ENCODE measurements at regions not wholly inside any gene's neighbourhood (a gene's known extent, or its start where the extent isn't known, plus 50 kb on each side); places are given as distances from the start of the nearest gene placed in this dataset.
"Not testable (repeated sequence)": the region's sequence is repeated elsewhere in the genome, so short reads cannot be mapped to it uniquely, and the experiment has no call there.

- not testable (repeated sequence) for H3K27me3 ChIP-seq (ENCODE audit: control insufficient read depth, insufficient read depth, low read length); H3K4me3 ChIP-seq (ENCODE audit: low read depth, low read length); H3K27ac ChIP-seq (ENCODE audit: low read depth, low read length); H3K9ac ChIP-seq (ENCODE audit: low read depth, low read length); H3K9me3 ChIP-seq (ENCODE audit: control insufficient read depth, insufficient read depth, low read length); H3K4me1 ChIP-seq (ENCODE audit: control insufficient read depth, insufficient read depth, low read length); H3K36me3 ChIP-seq (ENCODE audit: control insufficient read depth, insufficient read depth, low read length)
Measured at GRCh38 chr9:41754822-41755221, 374.4 kb downstream of the CNTNAP3B start.

DNA sequence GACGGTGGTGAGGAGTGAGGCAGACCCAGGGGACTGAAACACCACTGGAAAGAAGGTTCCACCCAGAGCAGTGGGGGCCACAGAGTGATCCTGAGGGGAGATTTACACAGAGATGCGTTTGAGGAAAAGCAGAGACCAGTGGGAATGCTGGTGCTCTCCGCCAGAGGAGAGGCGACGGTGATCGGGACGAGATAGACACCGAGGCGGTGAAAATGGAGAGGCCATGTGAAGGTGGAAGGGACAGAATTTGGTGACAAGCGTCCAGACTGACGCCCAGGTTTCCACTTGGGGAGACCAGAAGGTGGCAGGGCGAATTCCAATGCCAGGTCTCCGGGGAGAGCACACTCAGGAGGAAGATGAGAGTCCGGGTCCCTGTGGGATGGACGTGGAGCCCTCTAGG, 374.8 kb downstream of the CNTNAP3B start:
- not testable (repeated sequence) for H3K27ac ChIP-seq (ENCODE audit: low read depth, low read length); H3K4me1 ChIP-seq (ENCODE audit: control insufficient read depth, insufficient read depth, low read length); H3K36me3 ChIP-seq (ENCODE audit: control insufficient read depth, insufficient read depth, low read length); H3K4me3 ChIP-seq (ENCODE audit: low read depth, low read length); H3K27me3 ChIP-seq (ENCODE audit: control insufficient read depth, insufficient read depth, low read length); H3K9me3 ChIP-seq (ENCODE audit: control insufficient read depth, insufficient read depth, low read length); H3K9ac ChIP-seq (ENCODE audit: low read depth, low read length)

GRCh38 chr9:41741897-41742296, 387.3 kb downstream of the CNTNAP3B start:
- not testable (repeated sequence) for H3K9ac ChIP-seq (ENCODE audit: low read depth, low read length); H3K36me3 ChIP-seq (ENCODE audit: control insufficient read depth, insufficient read depth, low read length); H3K4me3 ChIP-seq (ENCODE audit: low read depth, low read length); H3K9me3 ChIP-seq (ENCODE audit: control insufficient read depth, insufficient read depth, low read length); H3K27ac ChIP-seq (ENCODE audit: low read depth, low read length); H3K4me1 ChIP-seq (ENCODE audit: control insufficient read depth, insufficient read depth, low read length); H3K27me3 ChIP-seq (ENCODE audit: control insufficient read depth, insufficient read depth, low read length)

- not testable (repeated sequence) for H3K9ac ChIP-seq (ENCODE audit: low read depth, low read length); H3K36me3 ChIP-seq (ENCODE audit: control insufficient read depth, insufficient read depth, low read length); H3K27me3 ChIP-seq (ENCODE audit: control insufficient read depth, insufficient read depth, low read length); H3K9me3 ChIP-seq (ENCODE audit: control insufficient read depth, insufficient read depth, low read length); H3K4me1 ChIP-seq (ENCODE audit: control insufficient read depth, insufficient read depth, low read length); H3K27ac ChIP-seq (ENCODE audit: low read depth, low read length); H3K4me3 ChIP-seq (ENCODE audit: low read depth, low read length)
Measured at GRCh38 chr9:41741173-41741572, 388.1 kb downstream of the CNTNAP3B start.

DNA sequence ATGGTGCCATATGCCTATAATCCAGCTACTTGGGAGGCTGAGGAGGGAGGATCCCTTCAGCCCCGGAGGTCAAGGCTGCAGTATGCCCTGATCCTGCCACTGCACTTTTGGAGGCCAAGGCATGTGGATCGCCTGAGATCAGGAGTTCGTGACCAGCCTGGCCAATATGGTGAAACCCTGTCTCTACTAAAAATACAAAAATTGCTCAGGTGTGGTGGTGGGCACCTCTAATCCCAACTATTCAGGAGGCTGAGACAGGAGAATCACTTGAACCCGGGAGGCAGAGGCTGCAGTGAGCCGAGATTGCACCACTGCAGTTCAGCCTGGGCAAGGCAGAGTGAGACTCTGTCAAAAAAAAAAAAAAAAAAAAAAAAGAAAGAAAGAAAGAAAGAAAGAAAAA, 390.5 kb downstream of the CNTNAP3B start:
- not testable (repeated sequence) for H3K27ac ChIP-seq (ENCODE audit: low read depth, low read length); H3K4me1 ChIP-seq (ENCODE audit: control insufficient read depth, insufficient read depth, low read length); H3K27me3 ChIP-seq (ENCODE audit: control insufficient read depth, insufficient read depth, low read length)

DNA sequence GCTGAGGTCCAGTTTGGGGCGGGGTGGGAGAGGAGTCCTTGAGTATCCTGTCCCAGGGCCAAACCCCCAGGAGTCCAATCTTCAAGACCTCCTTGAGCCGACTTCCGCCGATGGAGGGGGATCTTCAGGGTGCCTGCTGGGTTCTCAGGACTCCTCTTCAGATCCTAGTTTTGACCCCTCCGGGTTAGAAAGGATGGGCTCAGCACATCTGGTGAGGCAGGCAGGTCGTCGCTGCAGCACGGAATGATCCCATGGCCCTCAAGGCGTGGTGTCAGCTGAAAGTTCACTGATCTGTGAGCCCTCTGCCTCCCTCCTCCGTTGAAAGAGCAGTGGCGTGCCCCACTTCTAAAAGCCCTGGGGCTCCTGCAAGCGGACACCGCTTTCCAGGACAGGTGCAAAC, 430.0 kb downstream of the CNTNAP3B start:
- not testable (repeated sequence) for H3K9me3 ChIP-seq (ENCODE audit: control insufficient read depth, insufficient read depth, low read length); H3K4me1 ChIP-seq (ENCODE audit: control insufficient read depth, insufficient read depth, low read length); H3K9ac ChIP-seq (ENCODE audit: low read depth, low read length); H3K36me3 ChIP-seq (ENCODE audit: control insufficient read depth, insufficient read depth, low read length); H3K27me3 ChIP-seq (ENCODE audit: control insufficient read depth, insufficient read depth, low read length); H3K4me3 ChIP-seq (ENCODE audit: low read depth, low read length); H3K27ac ChIP-seq (ENCODE audit: low read depth, low read length)

More for the DNA sequence above, 390.5 kb downstream of the CNTNAP3B start:
- H3K9me3 ChIP-seq (ENCODE audit: control insufficient read depth, insufficient read depth, low read length); H3K4me3 ChIP-seq (ENCODE audit: low read depth, low read length); H3K9ac ChIP-seq (ENCODE audit: low read depth, low read length); H3K36me3 ChIP-seq (ENCODE audit: control insufficient read depth, insufficient read depth, low read length): not testable (repeated sequence)

GRCh38 chr9:41697080-41697479, 432.1 kb downstream of the CNTNAP3B start:
- H3K9me3 ChIP-seq (ENCODE audit: control insufficient read depth, insufficient read depth, low read length); H3K9ac ChIP-seq (ENCODE audit: low read depth, low read length); H3K36me3 ChIP-seq (ENCODE audit: control insufficient read depth, insufficient read depth, low read length); H3K27ac ChIP-seq (ENCODE audit: low read depth, low read length); H3K27me3 ChIP-seq (ENCODE audit: control insufficient read depth, insufficient read depth, low read length); H3K4me1 ChIP-seq (ENCODE audit: control insufficient read depth, insufficient read depth, low read length); H3K4me3 ChIP-seq (ENCODE audit: low read depth, low read length): not testable (repeated sequence)

GRCh38 chr9:41679312-41679711, 449.9 kb downstream of the CNTNAP3B start:
- H3K4me3 ChIP-seq (ENCODE audit: low read depth, low read length); H3K9me3 ChIP-seq (ENCODE audit: control insufficient read depth, insufficient read depth, low read length); H3K27ac ChIP-seq (ENCODE audit: low read depth, low read length); H3K4me1 ChIP-seq (ENCODE audit: control insufficient read depth, insufficient read depth, low read length); H3K9ac ChIP-seq (ENCODE audit: low read depth, low read length); H3K36me3 ChIP-seq (ENCODE audit: control insufficient read depth, insufficient read depth, low read length); H3K27me3 ChIP-seq (ENCODE audit: control insufficient read depth, insufficient read depth, low read length): not testable (repeated sequence)

- H3K27me3 ChIP-seq (ENCODE audit: control insufficient read depth, insufficient read depth, low read length); H3K27ac ChIP-seq (ENCODE audit: low read depth, low read length); H3K9ac ChIP-seq (ENCODE audit: low read depth, low read length); H3K4me1 ChIP-seq (ENCODE audit: control insufficient read depth, insufficient read depth, low read length); H3K9me3 ChIP-seq (ENCODE audit: control insufficient read depth, insufficient read depth, low read length); H3K36me3 ChIP-seq (ENCODE audit: control insufficient read depth, insufficient read depth, low read length): not testable (repeated sequence)
- peak overlapping the region; percentile 37; the same call in 1 of the 2 replicates for H3K4me3 ChIP-seq (ENCODE audit: low read depth, low read length)
Measured at GRCh38 chr9:41663497-41664036, 465.7 kb downstream of the CNTNAP3B start.

DNA sequence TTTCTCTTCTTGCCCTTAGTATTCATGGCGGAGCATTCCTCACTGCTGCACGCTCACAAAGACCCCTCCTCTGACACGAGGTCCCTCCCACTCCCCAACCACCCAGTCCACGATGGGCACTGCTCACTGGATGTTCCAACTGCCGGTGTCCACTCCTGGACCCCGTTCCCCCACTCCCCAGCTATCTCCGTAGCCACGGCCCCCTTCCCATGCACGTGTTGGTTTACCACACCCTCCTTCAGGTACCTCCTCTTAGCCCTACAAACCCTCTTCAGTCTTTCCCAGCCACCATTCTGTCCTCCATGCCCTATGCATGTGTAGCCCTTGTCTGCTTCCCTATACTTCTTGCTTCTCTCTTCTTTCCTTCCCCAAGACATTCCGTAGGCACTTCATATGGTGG, 469.6 kb upstream of the ZNG1F start:
- H3K36me3 ChIP-seq (ENCODE audit: control insufficient read depth, insufficient read depth, low read length); H3K27me3 ChIP-seq (ENCODE audit: control insufficient read depth, insufficient read depth, low read length); H3K9ac ChIP-seq (ENCODE audit: low read depth, low read length); H3K27ac ChIP-seq (ENCODE audit: low read depth, low read length); H3K4me1 ChIP-seq (ENCODE audit: control insufficient read depth, insufficient read depth, low read length); H3K9me3 ChIP-seq (ENCODE audit: control insufficient read depth, insufficient read depth, low read length); H3K4me3 ChIP-seq (ENCODE audit: low read depth, low read length): not testable (repeated sequence)

DNA sequence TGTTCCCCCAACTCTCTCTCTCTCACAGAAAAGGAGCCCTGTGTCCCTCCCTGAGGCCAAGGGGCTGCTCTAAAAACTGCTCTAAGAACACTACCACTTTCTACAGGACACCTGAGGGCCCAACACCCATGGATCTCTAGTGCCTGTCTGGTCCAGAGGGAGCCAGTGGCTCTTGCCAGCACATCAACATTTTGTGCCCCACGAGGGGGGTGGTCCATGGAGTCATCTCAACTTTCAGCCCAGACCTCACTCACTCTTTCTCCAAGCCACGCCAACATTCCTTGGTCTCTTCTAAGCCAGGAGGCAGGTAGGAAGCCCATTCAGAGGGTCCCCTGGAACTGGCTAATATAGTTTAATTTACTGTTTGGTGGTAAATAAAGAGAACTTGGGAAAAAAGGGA, 469.0 kb upstream of the ZNG1F start:
- H3K36me3 ChIP-seq (ENCODE audit: control insufficient read depth, insufficient read depth, low read length); H3K4me1 ChIP-seq (ENCODE audit: control insufficient read depth, insufficient read depth, low read length); H3K9me3 ChIP-seq (ENCODE audit: control insufficient read depth, insufficient read depth, low read length); H3K27me3 ChIP-seq (ENCODE audit: control insufficient read depth, insufficient read depth, low read length); H3K9ac ChIP-seq (ENCODE audit: low read depth, low read length); H3K4me3 ChIP-seq (ENCODE audit: low read depth, low read length); H3K27ac ChIP-seq (ENCODE audit: low read depth, low read length): not testable (repeated sequence)

DNA sequence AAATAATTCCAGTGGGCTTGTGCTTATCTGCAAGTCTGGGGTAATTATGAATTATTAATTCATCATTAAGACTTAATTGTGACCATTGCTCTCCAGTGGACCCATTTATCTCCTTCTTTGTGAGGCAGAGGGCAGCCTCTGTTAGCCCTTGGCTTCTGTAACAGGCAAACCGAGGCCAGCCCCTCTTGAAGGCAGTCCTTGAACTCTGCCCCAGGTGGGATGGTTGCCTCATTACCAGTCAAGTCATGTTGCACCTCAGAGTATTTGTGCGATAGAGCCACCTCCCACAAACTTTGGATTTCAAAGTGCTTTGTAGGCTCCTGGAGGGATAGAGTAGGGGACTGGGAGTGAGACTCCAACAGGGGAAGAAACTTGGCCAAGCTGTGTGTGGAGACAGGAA, 468.0 kb upstream of the ZNG1F start:
- H3K9ac ChIP-seq (ENCODE audit: low read depth, low read length); H3K36me3 ChIP-seq (ENCODE audit: control insufficient read depth, insufficient read depth, low read length); H3K4me1 ChIP-seq (ENCODE audit: control insufficient read depth, insufficient read depth, low read length); H3K9me3 ChIP-seq (ENCODE audit: control insufficient read depth, insufficient read depth, low read length); H3K4me3 ChIP-seq (ENCODE audit: low read depth, low read length); H3K27ac ChIP-seq (ENCODE audit: low read depth, low read length); H3K27me3 ChIP-seq (ENCODE audit: control insufficient read depth, insufficient read depth, low read length): not testable (repeated sequence)
